HL-60 (cell line): ENCODE measurements at regions not wholly inside any gene's neighbourhood (a gene's known extent, or its start where the extent isn't known, plus 50 kb on each side); places are given as distances from the start of the nearest gene placed in this dataset.

Experiments used
- DNase-seq, 2 experiments: peaks; one replicate each; pipeline ENCODE4 v3.0.0-alpha.2; 2010 to 2020; ENCODE audit warnings: low read depth in 1 of 2, low spot score in 1 of 2
- H3K27ac ChIP-seq: fragments of 250-450 bp; sonication (Bioruptor Pico); replicated peaks from 2 replicates; pipeline ENCODE4 v1.5.1; 2020; ENCODE audit warnings: mild to moderate bottlenecking, moderate library complexity
- H3K27me3 ChIP-seq: fragments of 250-450 bp; sonication (Bioruptor Pico); 2 replicates; pipeline ENCODE4 v1.5.1; 2021; ENCODE audit warnings: mild to moderate bottlenecking, moderate library complexity; ENCODE audit not compliant: insufficient read depth, poor library complexity, severe bottlenecking
- H3K4me3 ChIP-seq: replicated peaks from 2 replicates; pipeline ENCODE4 v1.5.1; 2011; ENCODE audit warnings: mild to moderate bottlenecking, control low read depth, low read length; ENCODE audit not compliant: insufficient read depth
- GABPA ChIP-seq: IDR thresholded peaks from 2 replicates; pipeline ENCODE4 v1.6.1; 2012; ENCODE audit warnings: low read depth
- POLR2AphosphoS5 ChIP-seq: IDR thresholded peaks from 2 replicates; pipeline ENCODE4 v1.6.1; 2012; ENCODE audit warnings: low read depth
- SPI1 ChIP-seq: IDR thresholded peaks from 2 replicates; pipeline ENCODE4 v1.6.1; 2012; ENCODE audit warnings: low read depth, mild to moderate bottlenecking, borderline replicate concordance
- TF ChIP-seq, protein P1 (sequence below): IDR thresholded peaks from 2 replicates; pipeline ENCODE4 v1.6.1; 2012; ENCODE audit warnings: low read depth; ENCODE audit not compliant: insufficient replicate concordance
- TF ChIP-seq, protein P2 (sequence below): IDR thresholded peaks from one replicate; pipeline ENCODE4 v1.5.1; 2011; ENCODE audit warnings: low read length, control low read depth, inconsistent platforms; ENCODE audit not compliant: insufficient read depth

DNA sequence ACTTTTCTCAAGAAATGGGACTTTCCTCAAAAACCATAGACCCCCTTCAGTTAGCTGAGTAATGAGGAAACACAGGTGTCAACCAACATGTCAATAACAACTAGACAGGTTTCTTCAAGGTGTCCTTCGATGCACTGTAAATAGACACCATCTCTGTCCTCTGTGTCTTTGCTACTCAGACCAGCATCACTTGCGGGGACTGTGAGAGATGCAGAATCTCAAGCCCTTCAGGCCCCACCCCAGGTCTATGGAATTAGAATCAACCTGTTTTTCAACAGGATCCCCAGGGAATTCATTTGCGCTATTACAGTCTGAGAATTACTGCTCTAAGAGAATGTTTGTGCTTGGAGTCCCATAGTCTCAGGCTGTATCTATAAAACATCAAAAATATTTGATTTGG is 469.9 kb downstream of the COG6 start:
- no peaks in the 10 kb centered on the region for H3K27me3 ChIP-seq
- TF ChIP-seq, protein P1, sequence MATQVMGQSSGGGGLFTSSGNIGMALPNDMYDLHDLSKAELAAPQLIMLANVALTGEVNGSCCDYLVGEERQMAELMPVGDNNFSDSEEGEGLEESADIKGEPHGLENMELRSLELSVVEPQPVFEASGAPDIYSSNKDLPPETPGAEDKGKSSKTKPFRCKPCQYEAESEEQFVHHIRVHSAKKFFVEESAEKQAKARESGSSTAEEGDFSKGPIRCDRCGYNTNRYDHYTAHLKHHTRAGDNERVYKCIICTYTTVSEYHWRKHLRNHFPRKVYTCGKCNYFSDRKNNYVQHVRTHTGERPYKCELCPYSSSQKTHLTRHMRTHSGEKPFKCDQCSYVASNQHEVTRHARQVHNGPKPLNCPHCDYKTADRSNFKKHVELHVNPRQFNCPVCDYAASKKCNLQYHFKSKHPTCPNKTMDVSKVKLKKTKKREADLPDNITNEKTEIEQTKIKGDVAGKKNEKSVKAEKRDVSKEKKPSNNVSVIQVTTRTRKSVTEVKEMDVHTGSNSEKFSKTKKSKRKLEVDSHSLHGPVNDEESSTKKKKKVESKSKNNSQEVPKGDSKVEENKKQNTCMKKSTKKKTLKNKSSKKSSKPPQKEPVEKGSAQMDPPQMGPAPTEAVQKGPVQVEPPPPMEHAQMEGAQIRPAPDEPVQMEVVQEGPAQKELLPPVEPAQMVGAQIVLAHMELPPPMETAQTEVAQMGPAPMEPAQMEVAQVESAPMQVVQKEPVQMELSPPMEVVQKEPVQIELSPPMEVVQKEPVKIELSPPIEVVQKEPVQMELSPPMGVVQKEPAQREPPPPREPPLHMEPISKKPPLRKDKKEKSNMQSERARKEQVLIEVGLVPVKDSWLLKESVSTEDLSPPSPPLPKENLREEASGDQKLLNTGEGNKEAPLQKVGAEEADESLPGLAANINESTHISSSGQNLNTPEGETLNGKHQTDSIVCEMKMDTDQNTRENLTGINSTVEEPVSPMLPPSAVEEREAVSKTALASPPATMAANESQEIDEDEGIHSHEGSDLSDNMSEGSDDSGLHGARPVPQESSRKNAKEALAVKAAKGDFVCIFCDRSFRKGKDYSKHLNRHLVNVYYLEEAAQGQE, result no peak
- no peak for TF ChIP-seq POLR2AphosphoS5
- TF ChIP-seq SPI1, result no peak
- no peak for TF ChIP-seq GABPA
- TF ChIP-seq, protein P2, sequence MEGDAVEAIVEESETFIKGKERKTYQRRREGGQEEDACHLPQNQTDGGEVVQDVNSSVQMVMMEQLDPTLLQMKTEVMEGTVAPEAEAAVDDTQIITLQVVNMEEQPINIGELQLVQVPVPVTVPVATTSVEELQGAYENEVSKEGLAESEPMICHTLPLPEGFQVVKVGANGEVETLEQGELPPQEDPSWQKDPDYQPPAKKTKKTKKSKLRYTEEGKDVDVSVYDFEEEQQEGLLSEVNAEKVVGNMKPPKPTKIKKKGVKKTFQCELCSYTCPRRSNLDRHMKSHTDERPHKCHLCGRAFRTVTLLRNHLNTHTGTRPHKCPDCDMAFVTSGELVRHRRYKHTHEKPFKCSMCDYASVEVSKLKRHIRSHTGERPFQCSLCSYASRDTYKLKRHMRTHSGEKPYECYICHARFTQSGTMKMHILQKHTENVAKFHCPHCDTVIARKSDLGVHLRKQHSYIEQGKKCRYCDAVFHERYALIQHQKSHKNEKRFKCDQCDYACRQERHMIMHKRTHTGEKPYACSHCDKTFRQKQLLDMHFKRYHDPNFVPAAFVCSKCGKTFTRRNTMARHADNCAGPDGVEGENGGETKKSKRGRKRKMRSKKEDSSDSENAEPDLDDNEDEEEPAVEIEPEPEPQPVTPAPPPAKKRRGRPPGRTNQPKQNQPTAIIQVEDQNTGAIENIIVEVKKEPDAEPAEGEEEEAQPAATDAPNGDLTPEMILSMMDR, result no peak
- DNase-seq, result no peak
- no peak overlapping the region for H3K27ac ChIP-seq
- H3K4me3 ChIP-seq, result no peak overlapping the region

DNA sequence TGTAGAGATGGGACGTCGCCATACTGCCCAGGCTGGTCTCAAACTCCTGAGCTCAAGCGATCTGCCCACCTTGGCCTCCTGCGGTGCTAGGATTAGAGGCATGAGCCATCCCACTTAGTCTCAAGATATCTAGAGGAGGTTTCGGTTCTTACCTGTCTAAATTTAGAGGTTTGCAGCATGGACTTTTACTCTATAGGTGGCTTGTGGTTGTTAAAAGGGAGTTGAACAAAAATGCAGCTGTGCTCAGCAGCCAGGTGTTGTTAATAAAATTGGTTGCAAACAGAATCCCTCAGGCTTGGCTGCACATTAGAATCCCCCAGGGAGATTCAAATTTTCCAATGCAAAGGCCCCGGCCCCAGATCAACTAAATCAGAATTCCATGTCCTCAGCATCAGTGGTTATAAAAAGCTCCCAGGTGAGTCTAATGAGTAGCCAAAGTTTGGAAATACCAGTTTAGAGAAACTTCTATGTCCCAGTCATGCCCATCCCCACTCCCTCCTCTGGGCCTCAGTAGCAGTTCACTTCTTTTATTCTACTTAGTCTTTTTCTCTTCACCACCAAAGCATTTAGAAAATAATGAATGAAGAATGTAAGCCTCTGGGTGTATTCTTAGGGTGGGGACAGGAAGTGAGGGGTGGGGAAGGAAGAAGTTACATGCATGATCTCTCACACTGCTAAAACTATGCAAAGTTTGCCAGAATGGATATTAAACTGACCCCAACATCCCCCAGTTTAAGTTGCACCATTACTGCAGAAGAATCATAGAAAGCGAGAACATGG is 471.0 kb downstream of the COG6 start:
- DNase-seq, result no peak
- Histone ChIP-seq H3K27me3 (no peaks in the 10 kb centered on the region), H3K4me3 (no peak overlapping the region), H3K27ac (no peak overlapping the region)
- TF ChIP-seq SPI1, result no peak
- TF ChIP-seq POLR2AphosphoS5, result no peak
- TF ChIP-seq, protein P1, result no peak
- TF ChIP-seq, protein P2, result no peak
- no peak for TF ChIP-seq GABPA

DNA sequence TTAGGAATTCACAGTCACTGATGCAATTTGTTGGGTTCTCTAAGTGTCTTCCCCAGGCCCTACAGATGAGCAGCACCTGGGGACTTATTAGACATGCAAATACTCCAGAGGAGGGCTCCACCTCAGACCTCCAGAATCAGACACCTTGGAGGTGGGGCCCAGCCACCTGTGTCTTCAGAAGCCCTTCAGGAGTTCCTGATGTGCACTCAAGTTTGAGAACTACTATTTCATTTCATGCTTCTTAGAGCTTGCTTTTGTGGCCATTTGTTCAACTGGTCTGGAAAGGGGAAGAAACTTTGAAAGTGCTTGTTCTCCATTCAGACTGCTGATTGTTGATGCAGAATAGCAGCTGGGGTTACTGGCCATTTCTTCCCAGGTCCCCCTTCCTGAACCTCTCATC is 472.0 kb downstream of the COG6 start:
- no peak for DNase-seq
- H3K27me3 ChIP-seq, result no peaks in the 10 kb centered on the region
- TF ChIP-seq SPI1, result no peak
- TF ChIP-seq GABPA, result no peak
- TF ChIP-seq, protein P2, result no peak
- TF ChIP-seq POLR2AphosphoS5, result no peak
- TF ChIP-seq, protein P1, result no peak
- no peak overlapping the region for H3K27ac ChIP-seq
- no peak overlapping the region for H3K4me3 ChIP-seq
